ENCODE measurements at regions not wholly inside any gene's neighbourhood (a gene's known extent, or its start where the extent isn't known, plus 50 kb on each side); places are given as distances from the start of the nearest gene placed in this dataset.

DNA sequence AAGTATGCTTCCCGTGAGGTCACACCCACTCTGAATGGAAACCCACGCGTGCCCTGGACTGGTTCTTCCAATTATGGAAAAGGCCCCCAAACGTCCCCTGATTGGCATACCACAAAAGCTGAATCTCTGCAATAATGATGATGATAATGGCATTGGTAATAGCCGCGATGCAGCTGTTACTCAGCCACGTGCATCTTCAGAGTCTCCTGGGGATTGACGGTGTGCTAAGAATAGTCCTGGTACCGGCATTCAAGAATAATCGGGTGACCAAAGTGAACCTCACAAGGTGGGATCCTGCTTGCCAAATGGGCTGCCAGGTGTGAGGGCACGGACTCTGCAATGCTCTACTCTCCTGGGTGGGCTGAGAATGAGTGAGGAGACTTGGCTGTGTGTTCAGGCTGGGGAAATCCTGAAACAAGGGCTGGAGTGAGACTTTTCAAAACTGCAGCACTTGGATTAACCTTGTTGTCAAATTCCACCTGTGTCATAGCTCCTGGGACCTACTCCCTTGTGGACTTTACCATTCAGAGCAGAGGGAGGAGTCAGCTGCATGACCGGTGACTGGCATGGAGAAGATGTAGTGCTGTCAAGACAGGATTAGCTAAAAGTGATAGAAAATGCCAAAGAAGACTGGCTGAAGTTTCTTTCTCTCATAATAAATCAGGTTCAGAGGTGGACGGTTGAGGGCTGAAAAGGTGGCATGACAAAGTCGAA, 615.4 kb downstream of the MID1IP1 start:
- H3F3A ChIP-seq (ENCODE audit: insufficient read depth) = no peaks in the 10 kb centered on the region
- H3K9me3 ChIP-seq (ENCODE audit: insufficient read depth, low read length) = no peaks in the 10 kb centered on the region
- TF ChIP-seq EZH2phosphoT487 (conservative IDR thresholded peaks at IDR 0.05; ENCODE audit: low read length) = no peak
- TF ChIP-seq, protein P1, sequence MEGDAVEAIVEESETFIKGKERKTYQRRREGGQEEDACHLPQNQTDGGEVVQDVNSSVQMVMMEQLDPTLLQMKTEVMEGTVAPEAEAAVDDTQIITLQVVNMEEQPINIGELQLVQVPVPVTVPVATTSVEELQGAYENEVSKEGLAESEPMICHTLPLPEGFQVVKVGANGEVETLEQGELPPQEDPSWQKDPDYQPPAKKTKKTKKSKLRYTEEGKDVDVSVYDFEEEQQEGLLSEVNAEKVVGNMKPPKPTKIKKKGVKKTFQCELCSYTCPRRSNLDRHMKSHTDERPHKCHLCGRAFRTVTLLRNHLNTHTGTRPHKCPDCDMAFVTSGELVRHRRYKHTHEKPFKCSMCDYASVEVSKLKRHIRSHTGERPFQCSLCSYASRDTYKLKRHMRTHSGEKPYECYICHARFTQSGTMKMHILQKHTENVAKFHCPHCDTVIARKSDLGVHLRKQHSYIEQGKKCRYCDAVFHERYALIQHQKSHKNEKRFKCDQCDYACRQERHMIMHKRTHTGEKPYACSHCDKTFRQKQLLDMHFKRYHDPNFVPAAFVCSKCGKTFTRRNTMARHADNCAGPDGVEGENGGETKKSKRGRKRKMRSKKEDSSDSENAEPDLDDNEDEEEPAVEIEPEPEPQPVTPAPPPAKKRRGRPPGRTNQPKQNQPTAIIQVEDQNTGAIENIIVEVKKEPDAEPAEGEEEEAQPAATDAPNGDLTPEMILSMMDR (IDR thresholded peaks at IDR 0.05; ENCODE audit: insufficient read depth, low read length, poor library complexity, severe bottlenecking) = no peak
- no peaks in the 10 kb centered on the region for H3K27me3 ChIP-seq (ENCODE audit: low read length)
- H3K9ac ChIP-seq (ENCODE audit: low read length) = no peak overlapping the region
- no peak overlapping the region for H3K4me2 ChIP-seq (ENCODE audit: low read depth, low read length, poor library complexity, severe bottlenecking)
- H3K9me2 ChIP-seq (replicated peaks; ENCODE audit: insufficient read depth, low read length) = no peaks in the 10 kb centered on the region
- no peak overlapping the region for H3K27ac ChIP-seq (ENCODE audit: low read depth, low read length)
- no peak overlapping the region for H3K4me3 ChIP-seq (ENCODE audit: insufficient read depth, low read length, poor library complexity, severe bottlenecking)
- H3K36me3 ChIP-seq (ENCODE audit: low read length) = no peaks in the 10 kb centered on the region
- H2AFZ ChIP-seq (ENCODE audit: low read depth, low read length, severe bottlenecking) = no peak overlapping the region
- no peaks in the 10 kb centered on the region for H3K79me2 ChIP-seq (ENCODE audit: insufficient read depth, low read length)
- no peaks in the 10 kb centered on the region for H4K20me1 ChIP-seq (ENCODE audit: low read depth, low read length)

DNA sequence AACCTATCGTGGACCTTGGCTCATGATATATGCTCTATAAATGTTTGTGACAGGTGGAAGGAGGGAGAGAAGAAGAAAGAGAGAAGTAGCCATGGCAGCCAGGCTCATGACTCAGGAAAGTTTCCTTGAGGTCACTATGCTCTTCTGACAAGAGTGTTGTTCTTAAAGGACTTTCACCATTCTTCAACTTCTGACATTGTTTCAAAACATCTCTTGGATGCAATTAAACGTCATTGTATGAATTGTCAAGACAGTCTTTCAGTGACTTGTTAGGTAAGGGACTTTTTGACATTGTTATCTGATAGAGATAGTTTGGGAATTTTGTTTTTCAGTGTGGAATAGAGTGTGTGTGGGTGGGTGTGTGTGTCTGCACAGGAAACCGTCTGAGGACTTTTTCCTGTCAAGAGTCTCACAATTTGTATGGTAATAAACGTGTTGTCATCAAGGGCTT, 617.0 kb downstream of the MID1IP1 start:
- Histone ChIP-seq H3K9me2 (replicated peaks; ENCODE audit: insufficient read depth, low read length) (no peaks in the 10 kb centered on the region), H3F3A (ENCODE audit: insufficient read depth) (no peaks in the 10 kb centered on the region), H3K9ac (ENCODE audit: low read length) (no peak overlapping the region), H4K20me1 (ENCODE audit: low read depth, low read length) (no peaks in the 10 kb centered on the region), H3K79me2 (ENCODE audit: insufficient read depth, low read length) (no peaks in the 10 kb centered on the region), H3K36me3 (ENCODE audit: low read length) (no peaks in the 10 kb centered on the region), H3K27ac (ENCODE audit: low read depth, low read length) (no peak overlapping the region), H2AFZ (ENCODE audit: low read depth, low read length, severe bottlenecking) (no peak overlapping the region), H3K4me3 (ENCODE audit: insufficient read depth, low read length, poor library complexity, severe bottlenecking) (no peak overlapping the region), H3K4me2 (ENCODE audit: low read depth, low read length, poor library complexity, severe bottlenecking) (no peak overlapping the region), H3K9me3 (ENCODE audit: insufficient read depth, low read length) (no peaks in the 10 kb centered on the region), H3K27me3 (ENCODE audit: low read length) (no peaks in the 10 kb centered on the region)
- TF ChIP-seq EZH2phosphoT487 (conservative IDR thresholded peaks at IDR 0.05; ENCODE audit: low read length) = no peak
- TF ChIP-seq, protein P1 (IDR thresholded peaks at IDR 0.05; ENCODE audit: insufficient read depth, low read length, poor library complexity, severe bottlenecking) = no peak

DNA sequence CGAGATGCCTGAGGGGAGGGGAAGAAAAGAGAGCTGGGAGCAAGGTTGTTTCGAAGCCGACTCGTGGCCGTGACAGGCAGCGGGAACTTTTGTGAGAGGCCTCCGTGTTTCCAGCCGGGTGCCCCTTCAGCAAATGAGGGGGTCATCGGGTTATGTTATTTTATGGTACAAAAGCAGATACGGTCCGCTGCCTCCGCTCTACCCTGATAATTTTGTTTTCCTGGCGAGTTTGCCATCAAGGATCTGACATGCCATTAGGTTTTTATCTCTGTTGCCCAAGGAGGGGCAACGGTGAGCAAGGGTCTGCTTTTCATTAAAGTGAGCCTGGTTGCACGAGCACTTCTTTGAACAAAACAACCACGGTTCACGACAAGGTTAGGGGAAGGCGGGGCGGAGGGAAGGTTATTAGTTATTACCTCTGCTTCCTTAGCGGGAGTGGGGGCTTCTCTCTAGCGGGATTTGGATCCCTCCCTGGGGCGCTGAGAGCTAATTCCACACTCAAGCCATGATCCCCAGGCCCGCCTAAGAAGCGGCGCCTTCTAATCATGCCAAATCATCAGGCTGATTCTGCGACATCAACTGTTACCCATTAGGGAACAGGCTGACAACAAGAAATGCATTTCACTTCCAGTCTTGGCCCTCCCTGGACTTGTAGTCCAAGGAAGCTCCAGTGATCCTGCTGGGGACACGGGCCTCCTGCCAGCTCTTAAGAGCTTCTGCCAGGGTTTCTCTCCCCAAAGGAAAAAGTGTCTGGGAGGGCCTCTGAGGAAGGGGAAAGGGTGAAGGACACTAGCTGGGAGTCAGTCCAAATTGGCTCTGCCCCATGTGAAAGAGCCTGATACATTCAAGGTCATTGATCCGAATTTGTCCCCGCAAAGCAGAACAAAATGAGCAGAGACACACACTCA, 617.7 kb downstream of the MID1IP1 start:
- Histone ChIP-seq H3K79me2 (ENCODE audit: insufficient read depth, low read length) (no peaks in the 10 kb centered on the region), H3K9ac (ENCODE audit: low read length) (no peak overlapping the region), H3K9me2 (replicated peaks; ENCODE audit: insufficient read depth, low read length) (no peaks in the 10 kb centered on the region), H3K36me3 (ENCODE audit: low read length) (no peaks in the 10 kb centered on the region), H3K27ac (ENCODE audit: low read depth, low read length) (no peak overlapping the region), H2AFZ (ENCODE audit: low read depth, low read length, severe bottlenecking) (no peak overlapping the region), H3K4me2 (ENCODE audit: low read depth, low read length, poor library complexity, severe bottlenecking) (no peak overlapping the region), H3K9me3 (ENCODE audit: insufficient read depth, low read length) (no peaks in the 10 kb centered on the region), H3K4me3 (ENCODE audit: insufficient read depth, low read length, poor library complexity, severe bottlenecking) (no peak overlapping the region), H3F3A (ENCODE audit: insufficient read depth) (no peaks in the 10 kb centered on the region), H4K20me1 (ENCODE audit: low read depth, low read length) (no peaks in the 10 kb centered on the region), H3K27me3 (ENCODE audit: low read length) (no peaks in the 10 kb centered on the region)
- TF ChIP-seq EZH2phosphoT487 (conservative IDR thresholded peaks at IDR 0.05; ENCODE audit: low read length) = no peak
- TF ChIP-seq, protein P1 (IDR thresholded peaks at IDR 0.05; ENCODE audit: insufficient read depth, low read length, poor library complexity, severe bottlenecking) = no peak
